ENCODE measurements at regions not wholly inside any gene's neighbourhood (a gene's known extent, or its start where the extent isn't known, plus 50 kb on each side); places are given as distances from the start of the nearest gene placed in this dataset.

DNA sequence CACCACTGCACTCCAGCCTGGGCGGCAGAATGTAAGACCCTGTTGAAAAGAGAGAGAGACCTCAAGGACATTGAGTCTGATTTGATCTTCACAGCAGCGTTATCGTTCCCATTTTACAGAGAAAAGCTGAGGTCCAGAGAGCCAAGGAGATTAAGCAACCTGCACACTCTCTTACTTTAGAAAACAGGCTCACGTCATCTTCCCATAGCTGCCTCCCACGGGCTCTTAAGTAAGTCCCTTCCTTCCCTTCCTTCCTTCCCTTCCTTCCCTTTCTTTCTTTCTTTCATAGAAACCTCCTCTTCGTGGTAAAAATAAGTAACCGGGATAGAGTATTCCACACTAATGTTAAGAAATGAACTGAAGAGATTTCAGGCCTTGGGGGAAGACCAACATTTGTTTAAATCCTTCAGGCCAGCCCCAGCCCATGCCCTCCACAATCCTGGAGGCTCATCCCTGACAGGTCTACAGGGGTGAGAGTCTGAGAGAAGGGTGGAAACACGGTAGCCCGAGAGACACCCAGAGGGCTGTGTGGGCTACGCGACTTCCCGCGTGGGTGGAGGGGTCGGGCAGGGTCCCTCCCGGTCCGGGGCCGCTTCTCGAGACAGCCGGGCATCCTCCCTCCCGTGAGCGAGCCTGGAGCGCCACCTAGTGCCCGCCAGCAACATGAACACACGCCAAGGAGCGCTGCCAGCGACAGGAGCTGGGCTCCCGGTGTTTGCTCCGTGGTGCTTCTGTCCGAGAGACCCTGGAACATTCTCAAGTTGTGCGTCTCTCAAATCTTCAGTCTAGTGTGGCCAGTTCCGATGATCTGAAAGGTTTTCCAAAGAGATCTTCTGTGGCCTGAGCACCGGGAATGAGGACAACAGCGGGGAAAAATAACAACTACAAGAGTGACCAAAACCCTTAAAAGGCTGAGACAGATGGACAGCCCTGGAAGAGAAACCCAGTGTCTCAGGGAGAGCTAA is 160.3 kb downstream of the INO80D start:
- TF ChIP-seq, protein P1, sequence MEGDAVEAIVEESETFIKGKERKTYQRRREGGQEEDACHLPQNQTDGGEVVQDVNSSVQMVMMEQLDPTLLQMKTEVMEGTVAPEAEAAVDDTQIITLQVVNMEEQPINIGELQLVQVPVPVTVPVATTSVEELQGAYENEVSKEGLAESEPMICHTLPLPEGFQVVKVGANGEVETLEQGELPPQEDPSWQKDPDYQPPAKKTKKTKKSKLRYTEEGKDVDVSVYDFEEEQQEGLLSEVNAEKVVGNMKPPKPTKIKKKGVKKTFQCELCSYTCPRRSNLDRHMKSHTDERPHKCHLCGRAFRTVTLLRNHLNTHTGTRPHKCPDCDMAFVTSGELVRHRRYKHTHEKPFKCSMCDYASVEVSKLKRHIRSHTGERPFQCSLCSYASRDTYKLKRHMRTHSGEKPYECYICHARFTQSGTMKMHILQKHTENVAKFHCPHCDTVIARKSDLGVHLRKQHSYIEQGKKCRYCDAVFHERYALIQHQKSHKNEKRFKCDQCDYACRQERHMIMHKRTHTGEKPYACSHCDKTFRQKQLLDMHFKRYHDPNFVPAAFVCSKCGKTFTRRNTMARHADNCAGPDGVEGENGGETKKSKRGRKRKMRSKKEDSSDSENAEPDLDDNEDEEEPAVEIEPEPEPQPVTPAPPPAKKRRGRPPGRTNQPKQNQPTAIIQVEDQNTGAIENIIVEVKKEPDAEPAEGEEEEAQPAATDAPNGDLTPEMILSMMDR (IDR thresholded peaks at IDR 0.05): peak; percentile 89 to 96 (median 90)
- no peak for TF ChIP-seq POLR2A (IDR thresholded peaks at IDR 0.05)

All from uterus (tissue), 2 donors.